Loucy (cell line): ENCODE measurements at regions not wholly inside any gene's neighbourhood (a gene's known extent, or its start where the extent isn't known, plus 50 kb on each side); places are given as distances from the start of the nearest gene placed in this dataset.

Source experiments
- H2AFZ ChIP-seq: fragments of 200-600 bp; sonication (generic); 2 replicates; pipeline ENCODE4 v1.6.0; 2016; ENCODE audit warnings: antibody characterized with exemption, mild to moderate bottlenecking, low read length, moderate library complexity
- H3F3A ChIP-seq: fragments of 200-600 bp; 2 replicates; pipeline ENCODE4 v1.6.0; 2016; ENCODE audit warnings: antibody characterized with exemption, low read depth, mild to moderate bottlenecking
- H3K27me3 ChIP-seq: fragments of 200-600 bp; sonication (generic); 2 replicates; pipeline ENCODE4 v1.6.1; 2014; ENCODE audit warnings: low read length, mild to moderate bottlenecking; ENCODE audit not compliant: insufficient read depth, poor library complexity, severe bottlenecking
- H3K36me3 ChIP-seq: fragments of 200-600 bp; sonication (generic); 2 replicates; pipeline ENCODE4 v1.6.1; 2016; ENCODE audit warnings: low read length; ENCODE audit not compliant: insufficient read depth
- H3K4me1 ChIP-seq: fragments of 200-600 bp; sonication (generic); 2 replicates; pipeline ENCODE4 v1.5.1; 2014; ENCODE audit warnings: low read length, mild to moderate bottlenecking; ENCODE audit not compliant: insufficient read depth, poor library complexity, severe bottlenecking
- H3K4me2 ChIP-seq: fragments of 200-600 bp; sonication (generic); 2 replicates; pipeline ENCODE4 v1.6.0; 2014; ENCODE audit warnings: antibody characterized with exemption, low read length, low read depth, mild to moderate bottlenecking; ENCODE audit not compliant: poor library complexity, severe bottlenecking
- H3K4me3 ChIP-seq: fragments of 200-600 bp; sonication (generic); 2 replicates; pipeline ENCODE4 v1.5.1; 2014; ENCODE audit warnings: low read length, mild to moderate bottlenecking, mixed read lengths; ENCODE audit not compliant: poor library complexity, severe bottlenecking
- H3K79me2 ChIP-seq: fragments of 200-600 bp; sonication (generic); 2 replicates; pipeline ENCODE4 v1.6.1; 2014; ENCODE audit warnings: low read length; ENCODE audit not compliant: insufficient read depth
- H3K9ac ChIP-seq: fragments of 200-600 bp; sonication (generic); 2 replicates; pipeline ENCODE4 v1.6.0; 2014; ENCODE audit warnings: mild to moderate bottlenecking, low read depth, low read length, moderate library complexity; ENCODE audit not compliant: poor library complexity, severe bottlenecking
- H3K9me2 ChIP-seq: fragments of 200-600 bp; sonication (generic); replicated peaks from 2 replicates; pipeline ENCODE4 v1.6.1; 2016; ENCODE audit warnings: low read depth, low read length, mixed read lengths
- H3K9me3 ChIP-seq: fragments of 200-600 bp; sonication (generic); 2 replicates; pipeline ENCODE4 v1.6.1; 2014; ENCODE audit warnings: mild to moderate bottlenecking, antibody characterized with exemption, low read length, low read depth; ENCODE audit not compliant: insufficient read depth
- H4K20me1 ChIP-seq: fragments of 200-600 bp; sonication (generic); 2 replicates; pipeline ENCODE4 v1.6.0; 2014; ENCODE audit warnings: antibody characterized with exemption, low read length, mild to moderate bottlenecking; ENCODE audit not compliant: insufficient read depth, poor library complexity, severe bottlenecking
- CTCF ChIP-seq: fragments of 200-600 bp; sonication (generic); conservative IDR thresholded peaks from 2 replicates; pipeline ENCODE4 v1.5.1; 2014; ENCODE audit warnings: mild to moderate bottlenecking, antibody characterized with exemption, low read length
- EZH2phosphoT487 ChIP-seq: fragments of 200-600 bp; IDR thresholded peaks from 2 replicates; pipeline ENCODE4 v1.6.1; 2018; ENCODE audit warnings: antibody characterized with exemption, mild to moderate bottlenecking, moderate library complexity, borderline replicate concordance

GRCh38 chr4:148790691-148791090 lies 348.5 kb upstream of the NR3C2 start:
- Histone ChIP-seq H3K4me1 (no peaks in the 10 kb centered on the region), H3K9ac (no peak overlapping the region), H3K9me2 (no peaks in the 10 kb centered on the region), H3K27me3 (no peaks in the 10 kb centered on the region), H3K9me3 (no peaks in the 10 kb centered on the region; the same call in 1 of the 2 replicates), H3F3A (no peaks in the 10 kb centered on the region), H4K20me1 (no peaks in the 10 kb centered on the region), H2AFZ (no peak overlapping the region), H3K4me3 (no peak overlapping the region), H3K36me3 (no peaks in the 10 kb centered on the region), H3K79me2 (no peaks in the 10 kb centered on the region), H3K4me2 (no peak overlapping the region)
- no peak for TF ChIP-seq EZH2phosphoT487
- no peak for TF ChIP-seq CTCF

- Histone ChIP-seq H3K9me2 (no peaks in the 10 kb centered on the region), H3K9ac (no peak overlapping the region), H3K4me1 (no peaks in the 10 kb centered on the region), H3K36me3 (no peaks in the 10 kb centered on the region), H2AFZ (no peak overlapping the region), H3F3A (no peaks in the 10 kb centered on the region), H4K20me1 (no peaks in the 10 kb centered on the region), H3K4me3 (no peak overlapping the region), H3K27me3 (no peaks in the 10 kb centered on the region), H3K4me2 (no peak overlapping the region), H3K9me3 (no peaks in the 10 kb centered on the region; the same call in 1 of the 2 replicates), H3K79me2 (no peaks in the 10 kb centered on the region)
- no peak for TF ChIP-seq EZH2phosphoT487
- no peak for TF ChIP-seq CTCF
Measured at GRCh38 chr4:148790246-148790645, 348.0 kb upstream of the NR3C2 start.

- H3F3A ChIP-seq, result no peaks in the 10 kb centered on the region
- H3K4me3 ChIP-seq, result no peak overlapping the region
- H3K79me2 ChIP-seq, result no peaks in the 10 kb centered on the region
- H4K20me1 ChIP-seq, result no peaks in the 10 kb centered on the region
- H2AFZ ChIP-seq, result no peak overlapping the region
- H3K4me2 ChIP-seq, result no peak overlapping the region
- TF ChIP-seq EZH2phosphoT487 (no peak), CTCF (no peak)
- H3K27me3 ChIP-seq, result no peaks in the 10 kb centered on the region
- no peaks in the 10 kb centered on the region for H3K9me2 ChIP-seq
- H3K4me1 ChIP-seq, result no peaks in the 10 kb centered on the region
- H3K9me3 ChIP-seq, result no peaks in the 10 kb centered on the region; the same call in 1 of the 2 replicates
- H3K36me3 ChIP-seq, result no peaks in the 10 kb centered on the region
- H3K9ac ChIP-seq, result no peak overlapping the region
Measured at GRCh38 chr4:148787831-148788477, 345.7 kb upstream of the NR3C2 start.
